ENCODE measurements at regions not wholly inside any gene's neighbourhood (a gene's known extent, or its start where the extent isn't known, plus 50 kb on each side); places are given as distances from the start of the nearest gene placed in this dataset.
"Not testable (repeated sequence)": the region's sequence is repeated elsewhere in the genome, so short reads cannot be mapped to it uniquely, and the experiment has no call there.

DNA sequence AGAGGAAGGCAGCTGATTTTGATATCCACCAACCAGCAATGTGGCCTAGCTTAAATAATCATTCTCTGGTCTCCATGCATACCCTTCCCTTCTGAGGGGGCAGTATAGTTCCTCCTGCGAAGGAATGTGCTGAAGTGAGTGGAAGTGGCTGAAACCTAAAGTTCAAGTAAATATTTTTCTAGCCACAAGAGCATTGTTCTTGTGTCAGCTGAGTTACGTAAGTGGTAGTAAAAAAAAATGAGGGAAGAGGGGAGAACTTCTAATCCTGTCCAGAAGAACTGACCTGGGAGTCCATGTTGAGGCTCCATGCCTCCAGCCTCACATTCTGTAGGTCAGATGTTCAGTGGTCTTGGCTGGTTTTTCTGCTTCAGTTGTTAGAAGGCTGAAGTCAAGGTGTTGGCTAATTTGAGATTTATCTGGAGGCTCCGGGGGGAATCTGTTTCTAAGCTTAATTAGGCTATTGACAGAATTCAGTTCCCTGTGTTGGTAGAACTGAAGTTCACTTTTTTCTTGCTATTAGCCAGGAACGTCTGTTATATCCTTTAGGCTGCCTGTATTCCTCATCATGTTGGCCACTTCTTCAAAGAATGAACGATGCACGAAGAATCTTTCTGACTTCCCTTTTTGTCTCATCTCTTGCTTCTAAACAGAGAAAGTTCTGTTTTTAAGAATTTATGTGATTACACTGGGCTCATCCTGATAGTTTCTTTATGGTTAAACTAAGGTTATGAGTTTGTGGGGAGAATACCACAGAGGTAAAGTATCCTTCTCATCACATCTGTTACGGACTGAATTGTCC is 207.1 kb upstream of the PRSS16 start:
- H3F3A ChIP-seq (ENCODE audit: insufficient read depth, low read length): no peaks in the 10 kb centered on the region
- H3K9me2 ChIP-seq (ENCODE audit: low read depth, low read length): no peaks in the 10 kb centered on the region
- H3K4me2 ChIP-seq (ENCODE audit: low read length): no peak overlapping the region
- no peak overlapping the region for H2AFZ ChIP-seq (ENCODE audit: low read length)
- H3K4me3 ChIP-seq (ENCODE audit: low read depth, low read length, poor library complexity, severe bottlenecking): no peak overlapping the region
- H3K9me3 ChIP-seq (ENCODE audit: low read length): no peaks in the 10 kb centered on the region
- no peaks in the 10 kb centered on the region for H3K79me2 ChIP-seq (ENCODE audit: insufficient read depth, low read length)
- H3K27me3 ChIP-seq (ENCODE audit: insufficient read depth, low read length): no peaks in the 10 kb centered on the region
- no peak for TF ChIP-seq EZH2 (IDR thresholded peaks at IDR 0.05; ENCODE audit: borderline replicate concordance, low read length)
- H3K27ac ChIP-seq (ENCODE audit: low read depth, low read length, poor library complexity, severe bottlenecking): no peak overlapping the region
- no peaks in the 10 kb centered on the region for H3K36me3 ChIP-seq (ENCODE audit: insufficient read depth, low read length)
- no peaks in the 10 kb centered on the region for H3K4me1 ChIP-seq (ENCODE audit: insufficient read depth, low read length, severe bottlenecking)
- H4K20me1 ChIP-seq (ENCODE audit: insufficient read depth, low read length): no peaks in the 10 kb centered on the region
- H3K9ac ChIP-seq (ENCODE audit: low read length): no peak overlapping the region

DNA sequence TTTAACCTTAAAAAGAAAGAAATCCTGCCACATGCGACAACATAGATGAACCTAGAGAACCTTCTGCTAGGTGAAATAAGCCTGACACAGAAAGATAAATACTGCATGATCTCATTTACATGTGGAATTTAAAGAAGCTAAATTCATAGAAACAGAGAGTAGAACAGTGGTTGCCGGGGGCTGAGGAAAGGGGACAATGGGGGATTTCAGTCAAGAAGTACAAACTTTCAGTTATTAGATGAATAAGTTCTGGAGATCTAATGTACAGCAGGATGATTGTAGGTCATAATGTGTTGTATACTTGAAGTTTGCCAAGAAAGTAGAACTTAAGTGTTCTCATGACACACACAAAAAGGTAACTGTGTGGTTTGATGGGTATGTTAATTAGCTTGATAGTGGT is 204.3 kb upstream of the PRSS16 start:
- Histone ChIP-seq H3K36me3 (ENCODE audit: insufficient read depth, low read length) (no peaks in the 10 kb centered on the region), H2AFZ (ENCODE audit: low read length) (no peak overlapping the region)

DNA sequence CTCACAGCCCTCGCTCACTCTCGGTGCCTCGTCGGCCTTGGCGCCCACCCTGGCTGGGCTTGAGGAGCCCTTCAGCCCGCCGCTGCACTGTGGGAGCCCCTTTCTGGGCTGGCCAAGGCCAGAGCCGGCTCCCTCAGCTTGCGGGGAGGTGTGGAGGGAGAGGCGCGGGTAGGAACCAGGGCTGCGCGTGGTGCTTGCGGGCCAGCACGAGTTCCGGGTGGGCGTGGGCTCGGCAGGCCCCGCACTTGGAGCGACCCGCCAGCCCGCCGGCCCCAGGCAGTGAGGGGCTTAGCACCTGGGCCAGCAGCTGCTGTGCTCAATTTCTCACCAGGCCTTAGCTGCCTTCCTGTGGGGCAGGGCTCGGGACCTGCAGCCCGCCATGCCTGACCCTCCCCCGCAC is 202.4 kb upstream of the PRSS16 start:
- H3K4me1 ChIP-seq (ENCODE audit: insufficient read depth, low read length, severe bottlenecking); H3K4me2 ChIP-seq (ENCODE audit: low read length); H3K79me2 ChIP-seq (ENCODE audit: insufficient read depth, low read length); H3K9me2 ChIP-seq (ENCODE audit: low read depth, low read length); H3K27me3 ChIP-seq (ENCODE audit: insufficient read depth, low read length); H3K27ac ChIP-seq (ENCODE audit: low read depth, low read length, poor library complexity, severe bottlenecking); H3K4me3 ChIP-seq (ENCODE audit: low read depth, low read length, poor library complexity, severe bottlenecking); H3K9me3 ChIP-seq (ENCODE audit: low read length); H3K36me3 ChIP-seq (ENCODE audit: insufficient read depth, low read length); H4K20me1 ChIP-seq (ENCODE audit: insufficient read depth, low read length); H3K9ac ChIP-seq (ENCODE audit: low read length); H3F3A ChIP-seq (ENCODE audit: insufficient read depth, low read length); H2AFZ ChIP-seq (ENCODE audit: low read length): not testable (repeated sequence)

More for the DNA sequence above, 204.3 kb upstream of the PRSS16 start:
- no peak overlapping the region for H3K4me3 ChIP-seq (ENCODE audit: low read depth, low read length, poor library complexity, severe bottlenecking)
- no peaks in the 10 kb centered on the region for H3K4me1 ChIP-seq (ENCODE audit: insufficient read depth, low read length, severe bottlenecking)
- no peaks in the 10 kb centered on the region for H3F3A ChIP-seq (ENCODE audit: insufficient read depth, low read length)
- no peaks in the 10 kb centered on the region for H3K9me2 ChIP-seq (ENCODE audit: low read depth, low read length)
- no peak overlapping the region for H3K9ac ChIP-seq (ENCODE audit: low read length)
- H3K27ac ChIP-seq (ENCODE audit: low read depth, low read length, poor library complexity, severe bottlenecking): no peak overlapping the region
- TF ChIP-seq, protein P1, sequence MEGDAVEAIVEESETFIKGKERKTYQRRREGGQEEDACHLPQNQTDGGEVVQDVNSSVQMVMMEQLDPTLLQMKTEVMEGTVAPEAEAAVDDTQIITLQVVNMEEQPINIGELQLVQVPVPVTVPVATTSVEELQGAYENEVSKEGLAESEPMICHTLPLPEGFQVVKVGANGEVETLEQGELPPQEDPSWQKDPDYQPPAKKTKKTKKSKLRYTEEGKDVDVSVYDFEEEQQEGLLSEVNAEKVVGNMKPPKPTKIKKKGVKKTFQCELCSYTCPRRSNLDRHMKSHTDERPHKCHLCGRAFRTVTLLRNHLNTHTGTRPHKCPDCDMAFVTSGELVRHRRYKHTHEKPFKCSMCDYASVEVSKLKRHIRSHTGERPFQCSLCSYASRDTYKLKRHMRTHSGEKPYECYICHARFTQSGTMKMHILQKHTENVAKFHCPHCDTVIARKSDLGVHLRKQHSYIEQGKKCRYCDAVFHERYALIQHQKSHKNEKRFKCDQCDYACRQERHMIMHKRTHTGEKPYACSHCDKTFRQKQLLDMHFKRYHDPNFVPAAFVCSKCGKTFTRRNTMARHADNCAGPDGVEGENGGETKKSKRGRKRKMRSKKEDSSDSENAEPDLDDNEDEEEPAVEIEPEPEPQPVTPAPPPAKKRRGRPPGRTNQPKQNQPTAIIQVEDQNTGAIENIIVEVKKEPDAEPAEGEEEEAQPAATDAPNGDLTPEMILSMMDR (IDR thresholded peaks at IDR 0.05; ENCODE audit: low read length): no peak
- no peak for TF ChIP-seq EZH2 (IDR thresholded peaks at IDR 0.05; ENCODE audit: borderline replicate concordance, low read length)
- H3K4me2 ChIP-seq (ENCODE audit: low read length): no peak overlapping the region
- H3K27me3 ChIP-seq (ENCODE audit: insufficient read depth, low read length): no peaks in the 10 kb centered on the region
- H4K20me1 ChIP-seq (ENCODE audit: insufficient read depth, low read length): no peaks in the 10 kb centered on the region
- H3K9me3 ChIP-seq (ENCODE audit: low read length): no peaks in the 10 kb centered on the region
- no peaks in the 10 kb centered on the region for H3K79me2 ChIP-seq (ENCODE audit: insufficient read depth, low read length)

DNA sequence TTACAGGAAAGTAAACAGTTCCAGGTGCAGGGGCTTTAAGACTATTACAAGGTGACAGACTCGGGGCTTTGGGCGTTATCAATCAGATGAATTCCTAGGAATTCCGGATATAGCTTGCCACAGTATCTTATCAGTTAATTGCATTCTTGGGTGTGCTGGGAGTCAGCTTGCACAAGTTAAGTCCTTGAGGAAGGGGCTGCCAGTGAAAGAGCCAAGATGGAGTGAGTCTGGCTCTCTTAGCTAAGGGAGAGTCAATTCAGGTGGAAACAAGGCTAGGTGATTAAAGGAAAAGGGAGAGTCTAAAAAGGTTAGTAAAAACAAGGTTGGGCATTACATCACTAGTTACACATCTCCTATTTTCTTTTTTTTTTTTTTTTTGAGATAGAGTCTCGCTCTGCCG is 199.8 kb upstream of the PRSS16 start:
- not testable (repeated sequence) for H3K79me2 ChIP-seq (ENCODE audit: insufficient read depth, low read length); H3K4me2 ChIP-seq (ENCODE audit: low read length); H4K20me1 ChIP-seq (ENCODE audit: insufficient read depth, low read length); H3K4me1 ChIP-seq (ENCODE audit: insufficient read depth, low read length, severe bottlenecking); H3K9me3 ChIP-seq (ENCODE audit: low read length); H3K4me3 ChIP-seq (ENCODE audit: low read depth, low read length, poor library complexity, severe bottlenecking); H3K9ac ChIP-seq (ENCODE audit: low read length); H3F3A ChIP-seq (ENCODE audit: insufficient read depth, low read length); H2AFZ ChIP-seq (ENCODE audit: low read length); H3K27me3 ChIP-seq (ENCODE audit: insufficient read depth, low read length); H3K27ac ChIP-seq (ENCODE audit: low read depth, low read length, poor library complexity, severe bottlenecking); H3K36me3 ChIP-seq (ENCODE audit: insufficient read depth, low read length); H3K9me2 ChIP-seq (ENCODE audit: low read depth, low read length)

Data from OCI-LY1 (cell line).